Activated naive CD8-positive, alpha-beta T cell treated with anti-CD3 and anti-CD28 coated beads for 36 hours (primary cell): ENCODE measurements at regions not wholly inside any gene's neighbourhood (a gene's known extent, or its start where the extent isn't known, plus 50 kb on each side); places are given as distances from the start of the nearest gene placed in this dataset.

Experiments used
- DNase-seq: peaks from one replicate; pipeline ENCODE4 v3.0.0; 2021
- H3K27ac Mint-ChIP-seq: one replicate; pipeline ENCODE4 v1.8.0; 2022; ENCODE audit warnings: mild to moderate bottlenecking, moderate library complexity, mixed read lengths
- H3K27me3 Mint-ChIP-seq: one replicate; pipeline ENCODE4 v1.8.0; 2022; ENCODE audit warnings: mild to moderate bottlenecking, mixed read lengths
- H3K36me3 Mint-ChIP-seq: one replicate; pipeline ENCODE4 v1.8.0; 2021; ENCODE audit warnings: mild to moderate bottlenecking, mixed read lengths
- H3K4me1 Mint-ChIP-seq: one replicate; pipeline ENCODE4 v1.8.0; 2021; ENCODE audit warnings: mixed read lengths
- H3K4me3 Mint-ChIP-seq: one replicate; pipeline ENCODE4 v1.8.0; 2022; ENCODE audit warnings: mild to moderate bottlenecking, moderate library complexity, mixed read lengths
- H3K9me3 Mint-ChIP-seq: one replicate; pipeline ENCODE4 v1.8.0; 2022; ENCODE audit warnings: mixed read lengths

GRCh38 chr20:52610749-52611148 is 361.4 kb upstream of the TSHZ2 start:
- Mint-ChIP-seq H3K4me3 (no peak overlapping the region), H3K9me3 (no peaks in the 10 kb centered on the region), H3K27ac (no peak overlapping the region), H3K4me1 (peaks cover 2% of the 10 kb centered on the region), H3K36me3 (no peaks in the 10 kb centered on the region), H3K27me3 (peaks cover 15% of the 10 kb centered on the region)
- DNase-seq = no peak

- no peaks in the 10 kb centered on the region for H3K36me3 Mint-ChIP-seq
Measured at GRCh38 chr20:52601295-52601971, 370.7 kb upstream of the TSHZ2 start.

GRCh38 chr20:52596256-52596655 is 375.9 kb upstream of the TSHZ2 start:
- H3K9me3 Mint-ChIP-seq = peaks cover 4% of the 10 kb centered on the region
- no peak for DNase-seq
- H3K4me1 Mint-ChIP-seq = no peaks in the 10 kb centered on the region
- no peak overlapping the region for H3K4me3 Mint-ChIP-seq
- no peaks in the 10 kb centered on the region for H3K27me3 Mint-ChIP-seq
- no peaks in the 10 kb centered on the region for H3K36me3 Mint-ChIP-seq
- H3K27ac Mint-ChIP-seq = no peak overlapping the region

More at GRCh38 chr20:52601295-52601971, 370.7 kb upstream of the TSHZ2 start:
- H3K9me3 Mint-ChIP-seq = peaks cover 10% of the 10 kb centered on the region
- no peaks in the 10 kb centered on the region for H3K4me1 Mint-ChIP-seq
- no peak overlapping the region for H3K27ac Mint-ChIP-seq
- peaks cover 4% of the 10 kb centered on the region for H3K27me3 Mint-ChIP-seq
- DNase-seq = no peak
- no peak overlapping the region for H3K4me3 Mint-ChIP-seq

GRCh38 chr20:52595518-52595917 is 376.6 kb upstream of the TSHZ2 start:
- no peak overlapping the region for H3K4me3 Mint-ChIP-seq
- peaks cover 2% of the 10 kb centered on the region for H3K9me3 Mint-ChIP-seq
- H3K27me3 Mint-ChIP-seq = no peaks in the 10 kb centered on the region
- no peak for DNase-seq
- H3K36me3 Mint-ChIP-seq = no peaks in the 10 kb centered on the region
- no peak overlapping the region for H3K27ac Mint-ChIP-seq
- no peaks in the 10 kb centered on the region for H3K4me1 Mint-ChIP-seq

GRCh38 chr20:52593654-52594053 is 378.5 kb upstream of the TSHZ2 start:
- Mint-ChIP-seq H3K27me3 (no peaks in the 10 kb centered on the region), H3K27ac (no peak overlapping the region), H3K4me1 (no peaks in the 10 kb centered on the region), H3K9me3 (peaks cover 1% of the 10 kb centered on the region), H3K4me3 (no peak overlapping the region), H3K36me3 (no peaks in the 10 kb centered on the region)
- DNase-seq = no peak

GRCh38 chr20:52592567-52592966 is 379.6 kb upstream of the TSHZ2 start:
- no peaks in the 10 kb centered on the region for H3K27me3 Mint-ChIP-seq
- no peaks in the 10 kb centered on the region for H3K36me3 Mint-ChIP-seq
- H3K4me1 Mint-ChIP-seq = no peaks in the 10 kb centered on the region
- no peak for DNase-seq
- no peaks in the 10 kb centered on the region for H3K9me3 Mint-ChIP-seq
- no peak overlapping the region for H3K4me3 Mint-ChIP-seq
- H3K27ac Mint-ChIP-seq = no peak overlapping the region

GRCh38 chr20:52590100-52590499 is 382.1 kb upstream of the TSHZ2 start:
- H3K27ac Mint-ChIP-seq = no peak overlapping the region
- no peaks in the 10 kb centered on the region for H3K27me3 Mint-ChIP-seq
- H3K36me3 Mint-ChIP-seq = no peaks in the 10 kb centered on the region

GRCh38 chr20:52589251-52589812 is 382.8 kb upstream of the TSHZ2 start:
- no peaks in the 10 kb centered on the region for H3K9me3 Mint-ChIP-seq
- no peak for DNase-seq
- H3K27me3 Mint-ChIP-seq = no peaks in the 10 kb centered on the region
- no peak overlapping the region for H3K4me3 Mint-ChIP-seq
- H3K4me1 Mint-ChIP-seq = no peaks in the 10 kb centered on the region
- no peak overlapping the region for H3K27ac Mint-ChIP-seq
- no peaks in the 10 kb centered on the region for H3K36me3 Mint-ChIP-seq

More at GRCh38 chr20:52590100-52590499, 382.1 kb upstream of the TSHZ2 start:
- no peaks in the 10 kb centered on the region for H3K4me1 Mint-ChIP-seq
- DNase-seq = no peak
- no peaks in the 10 kb centered on the region for H3K9me3 Mint-ChIP-seq
- no peak overlapping the region for H3K4me3 Mint-ChIP-seq

- Mint-ChIP-seq H3K4me1 (no peaks in the 10 kb centered on the region), H3K27ac (no peak overlapping the region), H3K36me3 (no peaks in the 10 kb centered on the region), H3K4me3 (no peak overlapping the region), H3K27me3 (no peaks in the 10 kb centered on the region), H3K9me3 (peaks cover 3% of the 10 kb centered on the region)
- DNase-seq = no peak
Measured at GRCh38 chr20:52586660-52587059, 385.5 kb upstream of the TSHZ2 start.

GRCh38 chr20:52585333-52585732 is 386.8 kb upstream of the TSHZ2 start:
- no peak overlapping the region for H3K27ac Mint-ChIP-seq
- H3K4me1 Mint-ChIP-seq = no peaks in the 10 kb centered on the region
- H3K27me3 Mint-ChIP-seq = no peaks in the 10 kb centered on the region
- H3K4me3 Mint-ChIP-seq = no peak overlapping the region
- H3K36me3 Mint-ChIP-seq = no peaks in the 10 kb centered on the region
- DNase-seq = no peak
- peaks cover 3% of the 10 kb centered on the region for H3K9me3 Mint-ChIP-seq

- no peak overlapping the region for H3K27ac Mint-ChIP-seq
- H3K36me3 Mint-ChIP-seq = peaks cover 2% of the 10 kb centered on the region
- H3K27me3 Mint-ChIP-seq = no peaks in the 10 kb centered on the region
- peaks cover 3% of the 10 kb centered on the region for H3K9me3 Mint-ChIP-seq
- no peak overlapping the region for H3K4me3 Mint-ChIP-seq
- no peaks in the 10 kb centered on the region for H3K4me1 Mint-ChIP-seq
- no peak for DNase-seq
Measured at GRCh38 chr20:52578559-52578958, 387.0 kb upstream of the ZFP64 start.

- Mint-ChIP-seq H3K4me1 (no peaks in the 10 kb centered on the region), H3K4me3 (no peak overlapping the region), H3K9me3 (peaks cover 2% of the 10 kb centered on the region), H3K36me3 (peaks cover 2% of the 10 kb centered on the region), H3K27me3 (no peaks in the 10 kb centered on the region), H3K27ac (no peak overlapping the region)
- DNase-seq = no peak
Measured at GRCh38 chr20:52577696-52578095, 386.1 kb upstream of the ZFP64 start.

GRCh38 chr20:52572687-52573086 is 381.1 kb upstream of the ZFP64 start:
- H3K9me3 Mint-ChIP-seq = peaks cover 2% of the 10 kb centered on the region
- no peak for DNase-seq
- no peak overlapping the region for H3K4me3 Mint-ChIP-seq
- no peaks in the 10 kb centered on the region for H3K27me3 Mint-ChIP-seq
- H3K36me3 Mint-ChIP-seq = peaks cover 2% of the 10 kb centered on the region
- no peaks in the 10 kb centered on the region for H3K4me1 Mint-ChIP-seq
- H3K27ac Mint-ChIP-seq = no peak overlapping the region

- no peak for DNase-seq
- H3K4me3 Mint-ChIP-seq = no peak overlapping the region
- H3K4me1 Mint-ChIP-seq = no peaks in the 10 kb centered on the region
- H3K9me3 Mint-ChIP-seq = peaks cover 2% of the 10 kb centered on the region
- H3K36me3 Mint-ChIP-seq = no peaks in the 10 kb centered on the region
- H3K27ac Mint-ChIP-seq = no peak overlapping the region
- no peaks in the 10 kb centered on the region for H3K27me3 Mint-ChIP-seq
Measured at GRCh38 chr20:52569201-52569600, 377.6 kb upstream of the ZFP64 start.

GRCh38 chr20:52565614-52566013 is 374.0 kb upstream of the ZFP64 start:
- Mint-ChIP-seq H3K4me3 (no peak overlapping the region), H3K27ac (no peak overlapping the region), H3K27me3 (no peaks in the 10 kb centered on the region), H3K9me3 (no peaks in the 10 kb centered on the region), H3K4me1 (no peaks in the 10 kb centered on the region), H3K36me3 (no peaks in the 10 kb centered on the region)
- no peak for DNase-seq

- Mint-ChIP-seq H3K27ac (no peak overlapping the region), H3K4me3 (no peak overlapping the region), H3K9me3 (peaks cover 5% of the 10 kb centered on the region), H3K36me3 (no peaks in the 10 kb centered on the region), H3K4me1 (no peaks in the 10 kb centered on the region), H3K27me3 (no peaks in the 10 kb centered on the region)
- no peak for DNase-seq
Measured at GRCh38 chr20:52564594-52564993, 373.0 kb upstream of the ZFP64 start.
